PC-9 (cell line): ENCODE measurements at regions not wholly inside any gene's neighbourhood (a gene's known extent, or its start where the extent isn't known, plus 50 kb on each side); places are given as distances from the start of the nearest gene placed in this dataset.

Source experiments
- EZH2 ChIP-seq: fragments of 200-600 bp; sonication (generic); IDR thresholded peaks from 2 replicates; pipeline ENCODE4 v1.8.0; 2017; ENCODE audit warnings: antibody characterized with exemption, low read depth
- TF ChIP-seq, protein P1 (sequence below): fragments of 200-600 bp; sonication (generic); conservative IDR thresholded peaks from 2 replicates; pipeline ENCODE4 v1.6.1; 2017; ENCODE audit warnings: mixed run types, antibody characterized with exemption, mild to moderate bottlenecking, moderate library complexity

DNA sequence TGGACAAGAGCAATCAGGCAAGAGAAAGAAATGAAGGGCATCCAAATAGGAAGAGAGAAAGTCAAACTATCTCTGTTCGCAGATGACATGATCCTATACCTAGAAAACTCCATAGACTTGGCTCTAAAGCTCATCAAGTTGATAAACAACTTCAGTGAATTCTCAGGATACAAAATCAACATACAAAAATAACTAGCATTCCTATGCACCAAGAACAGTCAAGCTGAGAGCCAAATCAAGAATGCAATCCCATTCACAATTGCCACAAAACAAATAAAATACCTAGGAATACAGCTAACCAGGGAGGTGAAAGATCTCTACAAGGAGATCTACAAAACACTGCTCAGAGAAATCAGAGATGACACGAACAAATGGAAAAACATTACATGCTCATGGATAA, 417.5 kb upstream of the ATP2B1 start:
- TF ChIP-seq, protein P1, sequence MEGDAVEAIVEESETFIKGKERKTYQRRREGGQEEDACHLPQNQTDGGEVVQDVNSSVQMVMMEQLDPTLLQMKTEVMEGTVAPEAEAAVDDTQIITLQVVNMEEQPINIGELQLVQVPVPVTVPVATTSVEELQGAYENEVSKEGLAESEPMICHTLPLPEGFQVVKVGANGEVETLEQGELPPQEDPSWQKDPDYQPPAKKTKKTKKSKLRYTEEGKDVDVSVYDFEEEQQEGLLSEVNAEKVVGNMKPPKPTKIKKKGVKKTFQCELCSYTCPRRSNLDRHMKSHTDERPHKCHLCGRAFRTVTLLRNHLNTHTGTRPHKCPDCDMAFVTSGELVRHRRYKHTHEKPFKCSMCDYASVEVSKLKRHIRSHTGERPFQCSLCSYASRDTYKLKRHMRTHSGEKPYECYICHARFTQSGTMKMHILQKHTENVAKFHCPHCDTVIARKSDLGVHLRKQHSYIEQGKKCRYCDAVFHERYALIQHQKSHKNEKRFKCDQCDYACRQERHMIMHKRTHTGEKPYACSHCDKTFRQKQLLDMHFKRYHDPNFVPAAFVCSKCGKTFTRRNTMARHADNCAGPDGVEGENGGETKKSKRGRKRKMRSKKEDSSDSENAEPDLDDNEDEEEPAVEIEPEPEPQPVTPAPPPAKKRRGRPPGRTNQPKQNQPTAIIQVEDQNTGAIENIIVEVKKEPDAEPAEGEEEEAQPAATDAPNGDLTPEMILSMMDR = no peak
- no peak for TF ChIP-seq EZH2
